ENCODE measurements at regions not wholly inside any gene's neighbourhood (a gene's known extent, or its start where the extent isn't known, plus 50 kb on each side); places are given as distances from the start of the nearest gene placed in this dataset.

DNA sequence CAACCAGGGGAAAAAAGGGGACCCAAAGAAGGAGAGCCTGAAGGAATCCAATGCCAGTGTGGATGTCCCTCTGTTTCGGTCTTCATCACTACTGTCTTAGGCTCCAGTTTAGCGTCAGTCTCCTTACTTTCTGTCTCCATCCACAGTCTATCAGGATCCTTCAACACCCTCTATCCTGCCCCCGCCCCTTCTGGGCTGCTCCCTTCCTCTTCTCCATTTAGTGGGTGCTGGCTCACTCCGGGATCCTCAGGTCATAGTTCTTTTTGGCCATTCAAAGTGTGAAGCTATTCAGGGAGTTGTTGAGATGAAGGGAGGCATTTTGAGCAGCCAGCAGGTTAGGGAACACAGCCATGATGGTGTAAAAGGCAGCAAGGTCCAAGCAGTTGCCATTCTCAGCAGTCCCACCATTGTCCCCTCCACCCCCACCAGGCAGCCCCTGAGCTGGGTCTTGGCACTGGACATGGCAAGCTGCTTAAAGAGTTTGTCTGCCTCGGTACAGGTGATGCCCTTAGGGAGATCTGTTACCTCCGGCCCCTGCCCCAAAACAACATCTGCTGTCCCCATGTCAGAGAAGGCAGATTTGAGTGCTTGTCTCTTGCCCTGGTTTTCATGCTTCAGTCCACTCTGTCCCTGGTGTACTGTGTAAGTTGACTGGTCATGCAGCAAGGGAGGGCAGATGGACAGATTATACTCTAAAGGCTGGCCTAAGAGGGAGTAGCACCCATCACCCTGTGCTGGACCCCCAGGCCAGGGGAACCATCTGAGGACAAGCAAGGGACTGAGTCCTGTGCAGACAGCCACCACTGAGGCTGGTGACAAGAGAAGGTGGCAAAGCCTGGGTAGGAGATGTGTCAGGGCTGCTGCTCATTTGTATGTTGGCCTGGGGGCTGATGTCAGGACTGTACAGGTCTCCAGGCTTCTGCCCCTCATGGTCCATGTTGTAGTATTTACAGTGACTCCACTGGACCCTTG is 842.0 kb downstream of the HACE1 start:
- no peaks in the 10 kb centered on the region for H3K4me1 ChIP-seq
- no peaks in the 10 kb centered on the region for H3K9me3 ChIP-seq
- intact Hi-C loops (cut with DNase I), result no loop called here
- DNase-seq (peak in 1 of 3 donors; percentile 35), ATAC-seq (peak in 1 of 4 donors; percentile 34)
- H3K27me3 ChIP-seq, result no peaks in the 10 kb centered on the region
- no peak overlapping the region for H3K27ac ChIP-seq
- WGBS (ENCODE audit: insufficient coverage, low coverage, low lambda C conversion rate, missing lambda C conversion rate), result 79% methylated on average over 5 of the region's 6 CpGs
- no peak overlapping the region for H3K4me3 ChIP-seq
- no peaks in the 10 kb centered on the region for H3K36me3 ChIP-seq
- TF ChIP-seq POLR2A (IDR thresholded peaks at IDR 0.05), result no peak
- TF ChIP-seq CTCF (IDR thresholded peaks at IDR 0.05), result no peak

DNA sequence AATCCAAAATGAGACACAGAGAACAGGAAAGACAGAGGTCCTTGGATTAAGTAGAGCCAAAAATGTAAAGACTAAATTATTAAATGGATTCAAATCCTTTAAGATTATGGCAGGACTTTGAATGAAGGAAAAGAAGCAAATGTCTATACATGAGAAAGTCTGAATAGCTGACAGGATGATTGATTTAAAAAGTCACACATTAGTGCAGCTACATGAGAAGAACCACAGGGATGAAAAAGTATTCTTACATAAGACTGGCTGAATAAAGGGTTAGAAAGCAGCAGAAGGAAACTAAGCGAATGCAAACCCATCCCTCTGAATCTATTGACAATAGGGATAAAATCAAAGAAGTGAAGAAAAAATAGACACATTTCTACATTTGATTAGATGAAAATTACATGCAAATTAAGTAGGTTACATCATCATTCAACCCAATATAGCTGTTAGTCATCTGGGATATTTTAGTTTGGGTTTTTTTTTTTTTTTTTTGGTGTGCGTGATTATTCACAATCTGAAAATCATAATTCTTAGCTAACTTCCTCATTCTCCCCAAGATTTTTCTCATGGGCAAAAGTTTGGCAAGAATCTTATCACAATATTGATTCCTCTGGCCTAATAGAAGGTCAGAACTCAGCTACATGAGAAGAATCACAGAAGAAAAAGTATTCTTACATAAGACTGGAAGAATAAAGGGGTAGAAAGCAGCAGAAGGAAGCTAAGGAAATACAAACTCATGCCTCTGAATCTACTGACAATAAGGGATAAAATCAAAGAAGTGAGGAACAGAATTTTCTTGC is 845.4 kb downstream of the HACE1 start:
- Histone ChIP-seq H3K36me3 (no peaks in the 10 kb centered on the region), H3K9me3 (no peaks in the 10 kb centered on the region), H3K27ac (no peak overlapping the region), H3K4me3 (no peak overlapping the region), H3K27me3 (no peaks in the 10 kb centered on the region), H3K4me1 (no peaks in the 10 kb centered on the region)
- no peak for ATAC-seq
- 37% methylated on average over 2 of the region's 2 CpGs for WGBS (ENCODE audit: insufficient coverage, low coverage, low lambda C conversion rate, missing lambda C conversion rate)
- intact Hi-C loops (cut with DNase I), result no loop called here
- TF ChIP-seq CTCF (IDR thresholded peaks at IDR 0.05) (no peak), POLR2A (IDR thresholded peaks at IDR 0.05) (no peak)
- DNase-seq, result no peak

- Histone ChIP-seq H3K36me3 (no peaks in the 10 kb centered on the region), H3K27me3 (no peaks in the 10 kb centered on the region), H3K4me1 (no peaks in the 10 kb centered on the region), H3K9me3 (no peaks in the 10 kb centered on the region), H3K27ac (no peak overlapping the region), H3K4me3 (no peak overlapping the region)
- intact Hi-C loops (cut with DNase I), result no loop called here
- 16% methylated on average over 2 of the region's 2 CpGs for WGBS (ENCODE audit: insufficient coverage, low coverage, low lambda C conversion rate, missing lambda C conversion rate)
- no peak for TF ChIP-seq CTCF (IDR thresholded peaks at IDR 0.05)
- TF ChIP-seq POLR2A (IDR thresholded peaks at IDR 0.05), result no peak
- no peak for DNase-seq
- ATAC-seq, result no peak
Observed at GRCh38 chr6:104013312-104013971, 846.3 kb downstream of the HACE1 start.

DNA sequence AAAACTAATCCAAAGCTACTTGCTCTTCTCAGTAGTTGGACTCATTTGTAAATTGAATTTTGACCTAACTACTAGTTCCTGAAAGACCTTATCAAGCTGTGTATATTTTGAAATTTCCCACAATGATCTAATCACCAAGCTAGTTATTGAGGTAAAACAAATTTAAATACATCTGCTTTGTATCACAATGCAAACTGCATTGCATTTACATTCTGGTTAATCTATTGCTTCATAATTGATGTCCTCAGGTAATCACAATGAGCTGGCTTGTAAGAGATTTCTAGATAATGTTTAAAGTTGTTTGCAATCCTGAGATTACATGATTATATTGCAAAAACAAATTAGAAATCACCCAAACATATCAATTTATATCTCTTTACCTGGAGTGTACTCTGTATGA is 848.8 kb downstream of the HACE1 start:
- TF ChIP-seq POLR2A (IDR thresholded peaks at IDR 0.05), result no peak
- TF ChIP-seq CTCF (IDR thresholded peaks at IDR 0.05), result no peak
- Histone ChIP-seq H3K27me3 (no peaks in the 10 kb centered on the region), H3K9me3 (no peaks in the 10 kb centered on the region), H3K4me1 (no peaks in the 10 kb centered on the region), H3K27ac (no peak overlapping the region), H3K4me3 (no peak overlapping the region), H3K36me3 (no peaks in the 10 kb centered on the region)
- DNase-seq (no peak), ATAC-seq (no peak)
- intact Hi-C loops (cut with DNase I), result no loop called here
